GM18511 (cell line): ENCODE measurements at regions not wholly inside any gene's neighbourhood (a gene's known extent, or its start where the extent isn't known, plus 50 kb on each side); places are given as distances from the start of the nearest gene placed in this dataset.
"Not testable (repeated sequence)": the region's sequence is repeated elsewhere in the genome, so short reads cannot be mapped to it uniquely, and the experiment has no call there.

Experiments used
- ATAC-seq: cut with Tn5 transposase; IDR thresholded peaks from one replicate; pipeline ENCODE4 v1.9.1; 2021; ENCODE audit warnings: mild to moderate bottlenecking, moderate library complexity; ENCODE audit not compliant: unreplicated experiment

DNA sequence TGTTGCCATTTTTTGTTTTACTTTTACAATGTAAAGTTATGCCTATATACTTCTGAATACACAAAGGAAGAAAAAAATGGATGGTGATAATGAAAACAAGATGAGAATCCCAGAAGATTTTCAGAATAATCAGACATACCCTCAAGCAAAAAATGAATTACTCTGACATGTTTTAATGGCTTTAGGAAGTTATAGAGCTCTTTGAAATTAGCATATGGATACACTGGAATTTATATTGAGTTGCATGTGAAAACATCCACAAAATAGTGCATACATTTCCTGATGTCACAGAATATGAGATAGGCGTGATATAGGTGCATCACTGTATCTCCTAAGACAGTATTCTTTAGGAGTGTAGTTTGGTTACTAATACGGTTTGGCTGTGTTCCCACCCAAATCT is 351.3 kb downstream of the SLC7A11 start:
- no peak for ATAC-seq

DNA sequence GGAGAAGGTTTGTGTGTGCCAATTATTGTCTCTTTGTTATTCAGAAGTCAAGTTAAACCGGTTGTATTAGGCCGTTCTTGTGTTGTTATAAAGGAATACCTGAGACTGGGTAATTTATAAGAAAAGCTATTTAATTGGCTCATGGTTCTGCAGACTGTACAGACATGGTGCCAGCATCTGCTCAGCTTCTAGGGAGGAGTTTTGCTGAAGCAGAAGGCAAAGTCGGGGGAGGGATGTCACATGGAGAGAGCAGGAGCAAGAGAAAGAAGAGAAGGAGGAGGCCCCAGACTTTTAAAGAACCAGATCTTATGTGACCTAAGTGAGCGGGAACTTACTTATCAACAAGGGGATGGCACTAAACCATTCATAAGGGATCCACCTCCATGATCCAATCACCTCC is 349.3 kb upstream of the PCDH18 start:
- ATAC-seq = no peak

DNA sequence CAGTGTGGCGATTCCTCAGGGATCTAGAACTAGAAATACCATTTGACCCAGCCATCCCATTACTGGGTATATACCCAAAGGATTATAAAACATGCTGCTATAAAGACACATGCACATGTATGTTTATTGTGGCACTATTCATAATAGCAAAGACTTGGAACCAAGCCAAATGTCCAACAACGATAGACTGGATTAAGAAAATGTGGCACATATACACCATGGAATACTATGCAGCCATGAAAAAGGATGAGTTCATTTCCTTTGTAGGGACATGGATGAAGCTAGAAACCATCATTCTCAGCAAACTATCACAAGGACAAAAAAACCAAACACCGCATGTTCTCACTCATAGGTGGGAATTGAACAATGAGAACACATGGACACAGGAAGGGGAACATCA is 335.8 kb upstream of the PCDH18 start:
- not testable (repeated sequence) for ATAC-seq

DNA sequence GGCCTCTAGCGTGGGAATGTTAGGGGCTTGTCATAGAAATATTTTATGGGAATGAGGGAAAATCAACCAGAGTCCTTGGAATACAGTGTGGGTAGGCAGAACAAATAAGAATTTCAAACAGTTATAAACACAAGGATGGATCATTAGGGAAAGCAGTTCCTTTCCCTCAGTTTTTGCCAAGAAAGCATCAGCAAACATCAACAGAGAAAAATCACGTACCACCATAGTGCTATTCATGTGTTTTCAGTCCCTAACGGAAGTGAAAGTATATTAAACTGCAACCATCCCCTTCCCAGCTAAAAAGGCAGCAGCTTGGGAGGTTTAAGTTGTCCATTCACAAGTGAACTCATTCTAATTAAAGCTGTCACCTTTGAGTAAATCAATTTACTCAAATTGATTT is 334.4 kb upstream of the PCDH18 start:
- ATAC-seq = no peak

DNA sequence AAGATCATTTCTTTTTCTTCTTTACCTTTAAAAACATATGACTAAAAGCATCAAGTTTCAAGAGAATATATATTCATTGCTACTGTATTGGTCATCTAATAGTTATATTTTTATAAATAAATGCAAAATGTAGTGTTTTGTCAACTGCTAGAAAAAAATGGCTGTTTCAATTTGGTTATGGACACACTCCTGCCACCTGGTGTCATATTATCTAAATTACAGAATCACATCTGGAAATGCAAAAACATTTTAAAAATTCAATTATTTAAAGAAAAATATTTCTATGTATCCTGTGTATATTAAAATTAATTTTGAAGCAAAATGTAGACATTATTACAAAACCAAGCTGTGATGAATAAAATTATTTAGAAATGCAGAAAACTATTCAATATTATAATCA is 329.4 kb upstream of the PCDH18 start:
- no peak for ATAC-seq

GRCh38 chr4:137853424-137853823 is 321.1 kb upstream of the PCDH18 start:
- ATAC-seq = no peak

GRCh38 chr4:137852326-137852725 is 320.0 kb upstream of the PCDH18 start:
- ATAC-seq = no peak

GRCh38 chr4:137851435-137851834 is 319.1 kb upstream of the PCDH18 start:
- no peak for ATAC-seq

- not testable (repeated sequence) for ATAC-seq
These were observed 295.7 kb upstream of the PCDH18 start for GRCh38 chr4:137827945-137828344.

DNA sequence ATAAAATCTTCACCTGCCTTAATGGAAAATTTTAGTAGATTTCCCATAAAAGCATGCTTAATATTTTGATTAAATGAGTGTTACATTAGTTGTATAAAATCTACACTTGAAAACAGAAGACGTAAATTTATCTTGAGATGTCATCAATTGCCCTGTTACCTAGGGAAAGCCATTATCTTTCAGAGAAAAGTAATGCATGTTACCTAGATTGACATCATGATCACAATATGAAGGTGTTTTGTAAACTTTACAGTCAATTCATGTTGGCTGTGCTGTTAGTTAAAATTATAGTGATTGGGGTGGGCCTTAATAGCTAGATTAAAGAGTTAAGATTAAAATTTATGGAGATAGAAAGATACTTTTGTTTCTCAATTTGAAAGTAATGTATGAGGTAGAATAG is 293.2 kb upstream of the PCDH18 start:
- no peak for ATAC-seq

DNA sequence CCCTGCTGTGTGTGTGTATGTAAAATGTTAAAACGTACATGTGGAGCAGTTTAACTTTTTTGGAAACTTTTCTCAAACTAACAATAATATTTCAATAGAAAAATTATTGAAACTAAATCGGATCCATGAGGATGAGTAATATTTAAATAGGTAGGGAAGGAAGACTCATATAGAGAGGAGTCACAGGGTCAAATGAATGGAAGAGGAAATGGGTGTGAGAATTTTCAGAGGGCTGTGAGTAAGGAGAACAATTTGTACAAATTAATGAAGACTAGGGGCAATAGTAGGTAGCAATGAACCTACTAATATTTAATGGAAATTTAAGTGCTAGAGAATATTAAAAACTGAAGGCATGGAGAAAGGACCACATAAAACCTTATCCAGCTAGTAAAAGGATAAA is 290.7 kb upstream of the PCDH18 start:
- no peak for ATAC-seq

DNA sequence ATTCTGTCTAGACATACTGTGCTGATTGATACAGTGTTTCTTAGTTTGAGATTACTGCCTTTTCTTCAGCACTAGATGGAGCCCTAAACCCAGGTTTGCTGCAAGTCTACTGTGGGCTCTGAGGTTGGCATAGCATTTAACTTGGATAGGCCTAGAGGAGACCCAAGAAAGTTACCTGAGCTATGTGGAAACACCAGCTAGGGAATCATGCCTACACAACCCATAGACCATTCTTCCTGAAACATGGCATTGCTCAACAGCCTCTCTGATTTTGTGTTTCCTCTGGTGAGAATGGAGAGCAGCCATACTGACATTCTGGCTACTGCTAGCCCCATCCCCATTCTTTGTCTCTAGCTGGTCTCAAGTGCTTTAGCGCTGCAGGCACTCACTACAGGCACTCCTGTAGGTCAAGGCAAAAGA is 287.7 kb upstream of the PCDH18 start:
- peak; percentile 92 for ATAC-seq

GRCh38 chr4:137812258-137812657 is 280.0 kb upstream of the PCDH18 start:
- ATAC-seq = no peak

DNA sequence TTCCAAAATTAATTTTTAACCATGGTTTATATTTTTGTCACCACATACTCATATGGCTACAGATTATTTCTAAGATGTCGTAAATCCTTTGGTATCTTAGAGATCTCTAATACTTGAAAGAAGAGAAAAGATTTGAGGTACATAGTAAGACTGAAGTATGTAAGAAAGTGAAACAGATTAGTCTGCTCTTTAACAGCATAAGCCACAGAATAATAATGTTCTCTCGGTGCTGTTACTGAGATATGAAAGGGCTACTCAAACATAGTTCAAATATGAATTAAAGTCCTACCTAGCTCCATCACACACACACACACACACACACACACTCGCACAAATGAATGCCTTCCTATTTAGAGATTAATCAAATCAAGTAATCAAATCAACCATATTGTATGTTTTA is 274.1 kb upstream of the PCDH18 start:
- ATAC-seq = no peak

GRCh38 chr4:137804906-137805495 is 272.7 kb upstream of the PCDH18 start:
- ATAC-seq = no peak

DNA sequence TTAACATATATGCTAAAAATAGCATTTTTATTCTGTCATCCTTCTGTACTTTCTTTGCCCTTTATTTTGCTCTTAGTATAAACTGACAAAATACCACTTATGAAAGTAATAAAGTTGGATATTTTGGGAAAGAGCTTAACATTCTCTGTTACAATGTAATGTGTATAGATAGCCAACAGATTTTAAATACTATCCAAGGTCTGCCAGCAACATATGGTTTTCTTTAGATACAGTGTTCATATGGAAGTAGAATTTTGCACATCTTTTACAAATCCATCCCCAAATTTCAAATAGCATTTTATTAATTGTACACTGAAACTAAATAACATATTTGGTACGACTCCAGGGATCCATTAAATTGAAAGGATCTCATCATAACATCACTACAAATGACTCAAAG is 268.6 kb upstream of the PCDH18 start:
- ATAC-seq = no peak

- no peak for ATAC-seq
These were observed 262.5 kb upstream of the PCDH18 start for GRCh38 chr4:137794764-137795254.

DNA sequence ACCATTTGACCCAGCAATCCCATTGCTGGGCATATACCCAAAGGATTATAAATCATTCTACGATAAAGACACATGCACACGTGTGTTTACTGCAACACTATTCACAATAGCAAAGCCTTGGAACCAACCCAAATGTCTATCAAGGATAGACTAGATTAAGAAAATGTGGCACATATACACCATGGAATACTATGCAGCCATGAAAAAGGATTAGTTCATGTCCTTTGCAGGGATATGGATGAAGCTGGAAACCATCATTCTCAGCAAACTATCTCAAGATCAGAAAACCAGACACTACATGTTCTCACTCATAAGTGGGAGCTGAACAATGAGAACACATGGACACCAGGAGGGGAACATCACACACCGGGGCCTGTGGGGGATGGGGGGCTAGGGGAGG is 257.0 kb upstream of the PCDH18 start:
- not testable (repeated sequence) for ATAC-seq

- ATAC-seq = not testable (repeated sequence)
These were observed 251.6 kb upstream of the PCDH18 start for GRCh38 chr4:137783923-137784322.

GRCh38 chr4:137775701-137776100 is 243.4 kb upstream of the PCDH18 start:
- ATAC-seq = no peak

GRCh38 chr4:137774501-137774900 is 242.2 kb upstream of the PCDH18 start:
- no peak for ATAC-seq

- no peak for ATAC-seq
These were observed 236.6 kb upstream of the PCDH18 start for GRCh38 chr4:137768881-137769280.

GRCh38 chr4:137768196-137768595 is 235.9 kb upstream of the PCDH18 start:
- ATAC-seq = no peak
